M059J (cell line): ENCODE measurements at regions not wholly inside any gene's neighbourhood (a gene's known extent, or its start where the extent isn't known, plus 50 kb on each side); places are given as distances from the start of the nearest gene placed in this dataset.

Source experiments
- DNase-seq: peaks from one replicate; pipeline ENCODE4 v3.0.0-alpha.2; 2012; ENCODE audit warnings: low read depth

DNA sequence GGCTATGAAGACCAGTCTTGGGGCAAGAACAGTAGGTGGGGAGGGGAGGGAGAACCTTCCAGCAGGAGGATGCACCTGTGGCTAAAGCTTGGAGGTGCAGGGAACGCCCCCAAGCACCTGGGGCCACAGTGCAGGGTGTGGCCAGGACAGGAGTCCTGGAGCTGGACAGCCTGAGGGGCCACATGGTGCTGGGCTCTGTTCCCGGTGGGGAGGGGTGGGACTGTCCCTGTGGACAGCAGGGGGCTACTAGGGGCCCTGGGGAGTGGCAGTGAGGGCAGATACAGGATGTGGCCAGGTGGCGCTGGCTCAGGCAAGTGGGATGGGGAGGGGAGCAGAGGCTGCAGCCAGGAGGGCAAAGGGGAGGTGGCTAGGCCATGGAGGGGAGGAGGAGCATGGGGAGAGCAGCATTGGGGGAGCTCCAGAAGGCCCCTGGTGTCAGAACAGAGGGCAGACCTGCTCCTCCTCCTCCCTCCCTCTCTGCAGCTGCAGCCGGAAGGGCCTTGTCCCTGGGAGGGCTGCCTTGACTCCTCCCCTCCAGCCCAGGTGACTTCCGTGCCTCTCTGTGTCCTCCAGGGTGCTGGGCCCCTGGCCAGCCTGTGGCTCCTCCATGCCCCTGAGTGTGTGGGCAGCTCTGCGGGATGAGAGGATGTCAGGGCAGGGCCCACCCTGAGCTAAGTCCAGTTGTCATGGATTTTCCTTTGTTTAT is 68.4 kb upstream of the DLK1 start:
- no peak for DNase-seq

DNA sequence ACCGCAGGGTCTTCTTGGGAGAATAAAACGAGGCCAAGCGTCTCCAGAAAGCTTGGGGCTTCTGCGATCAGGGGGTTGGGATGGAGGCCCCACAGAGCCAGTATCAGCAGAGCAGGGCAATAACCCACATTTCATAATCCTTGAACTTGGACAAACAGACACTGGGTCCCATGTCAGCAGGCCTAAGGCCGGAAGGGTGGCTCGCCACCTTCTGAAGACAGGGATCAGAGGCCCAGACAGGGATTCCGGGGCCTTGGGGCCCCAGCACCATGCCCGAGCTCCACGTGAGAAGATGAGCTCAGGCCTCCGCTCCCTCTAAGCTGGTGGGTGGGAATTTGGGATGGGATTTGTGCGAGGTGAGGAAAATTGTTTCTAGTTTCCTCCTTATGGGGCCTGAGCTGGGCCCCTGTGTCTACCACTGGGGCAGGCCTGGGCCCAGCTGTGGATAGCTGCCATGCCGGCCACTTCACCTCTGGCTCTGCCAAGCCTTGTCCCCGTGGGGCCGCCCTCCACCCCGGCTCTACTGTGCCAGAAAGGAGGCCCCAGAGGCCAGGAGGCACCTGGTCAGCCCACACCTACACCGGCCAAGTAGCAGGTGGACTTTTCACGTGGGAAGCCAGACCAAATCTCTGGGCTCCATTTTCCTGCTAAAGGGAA is 67.2 kb upstream of the DLK1 start:
- DNase-seq = no peak

DNA sequence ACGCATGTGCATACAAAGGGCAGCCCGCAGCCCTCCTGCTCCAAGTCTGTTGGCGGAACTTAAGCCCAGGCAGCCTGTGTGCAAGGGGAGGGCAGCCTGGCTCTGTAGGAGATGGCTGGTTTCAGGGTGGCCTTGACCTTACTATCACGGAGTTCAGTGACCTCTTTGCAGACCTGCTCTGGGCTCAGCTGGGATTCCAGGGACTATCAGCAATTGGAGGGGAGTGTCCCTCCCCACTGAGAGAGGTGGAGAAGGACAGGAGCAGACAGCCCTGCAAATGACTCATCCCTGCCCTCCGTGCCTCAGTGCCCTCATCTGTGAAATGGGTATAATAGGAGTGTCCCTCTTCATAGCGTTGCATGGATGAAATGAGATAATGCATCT is 66.2 kb upstream of the DLK1 start:
- DNase-seq = no peak

DNA sequence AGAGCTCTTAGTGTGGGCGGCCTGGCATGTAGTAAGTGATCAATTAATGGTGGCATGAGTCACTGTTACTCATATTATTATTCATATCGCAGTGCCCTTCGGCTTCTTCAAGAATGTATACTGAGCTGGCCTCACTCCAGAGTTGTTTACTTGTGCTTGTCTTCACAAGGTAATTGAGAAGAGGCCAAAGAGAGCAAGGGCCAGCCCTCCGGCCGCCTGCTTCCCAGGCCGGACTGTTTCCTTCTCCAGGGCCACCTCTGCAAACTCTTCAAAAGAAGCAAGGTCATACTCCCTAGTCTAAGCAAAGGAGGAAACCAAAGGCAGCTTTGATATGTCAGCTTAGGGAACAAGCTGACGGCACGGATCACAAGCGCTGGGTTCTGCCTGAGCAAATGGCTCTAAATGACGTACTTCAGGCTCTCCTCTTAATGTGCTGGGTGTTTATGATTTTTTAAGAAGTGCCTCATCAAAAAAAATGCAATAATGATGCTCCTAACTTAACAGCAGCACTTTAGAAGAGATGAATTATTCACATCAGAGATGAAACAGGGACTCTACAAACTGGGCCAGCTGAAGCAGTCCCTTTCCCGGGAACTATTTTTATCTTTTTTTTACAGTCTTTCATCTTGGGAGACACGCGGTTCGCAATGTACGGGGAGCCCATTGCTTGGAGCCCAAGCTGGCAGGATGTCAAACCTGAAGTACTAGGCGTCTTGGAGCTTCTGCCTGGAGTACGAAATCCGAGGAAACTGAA is 65.6 kb upstream of the DLK1 start:
- DNase-seq = no peak

DNA sequence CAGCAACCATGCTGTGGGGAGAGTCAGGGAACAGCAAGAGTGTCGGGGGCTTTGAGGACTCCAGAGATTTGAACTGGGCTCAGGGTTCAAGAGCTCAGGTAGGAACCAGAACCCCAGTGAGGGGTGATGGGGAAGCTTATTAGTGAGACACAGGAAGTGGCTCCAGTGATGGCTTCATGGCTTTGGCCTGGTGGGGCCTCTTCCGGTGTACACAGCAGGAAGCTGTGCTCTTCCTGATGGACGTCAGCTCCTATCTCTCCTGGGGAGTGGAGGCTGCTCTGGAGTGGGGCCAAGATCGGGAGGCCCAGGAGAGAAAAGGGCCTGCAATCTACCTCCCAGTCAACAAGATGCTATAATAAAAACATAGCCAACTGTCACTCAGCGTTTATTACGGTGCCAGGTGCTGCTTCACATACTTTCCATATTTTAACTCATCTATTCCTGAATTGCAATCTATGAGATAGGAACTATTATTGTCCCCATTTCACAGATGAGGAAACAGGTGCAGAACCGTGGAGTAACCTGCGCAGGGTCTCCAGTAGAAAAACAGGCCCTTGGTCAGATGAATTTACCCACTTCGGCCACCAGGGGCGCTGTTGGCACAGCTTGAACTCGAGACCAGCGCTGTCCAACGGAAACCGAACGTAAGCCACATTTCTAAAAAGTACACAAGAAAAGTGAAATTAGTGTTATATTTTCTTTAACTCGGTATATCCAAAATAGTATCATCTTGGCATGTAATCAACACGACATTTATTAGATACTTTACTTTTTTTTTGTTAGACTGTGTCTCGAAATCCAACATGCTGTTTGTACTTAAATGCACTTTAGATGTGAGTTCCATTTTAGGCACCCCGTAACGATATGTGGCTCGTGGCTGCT is 63.6 kb upstream of the DLK1 start:
- peak; percentile 51 for DNase-seq

DNA sequence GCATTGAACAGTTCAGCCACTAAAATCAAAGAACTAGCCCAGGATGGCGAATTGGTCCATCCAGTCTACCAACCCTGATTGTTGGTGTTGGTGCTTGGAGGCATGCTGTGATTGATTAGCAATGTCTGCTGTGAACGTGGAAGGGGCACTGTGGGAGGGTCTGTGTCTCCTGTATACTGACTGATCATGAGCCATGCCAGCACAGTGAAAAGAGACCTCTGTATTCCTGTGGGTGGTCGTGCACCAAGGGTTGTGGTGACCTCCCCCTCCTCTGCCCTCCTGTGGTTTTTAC is 63.0 kb upstream of the DLK1 start:
- no peak for DNase-seq

DNA sequence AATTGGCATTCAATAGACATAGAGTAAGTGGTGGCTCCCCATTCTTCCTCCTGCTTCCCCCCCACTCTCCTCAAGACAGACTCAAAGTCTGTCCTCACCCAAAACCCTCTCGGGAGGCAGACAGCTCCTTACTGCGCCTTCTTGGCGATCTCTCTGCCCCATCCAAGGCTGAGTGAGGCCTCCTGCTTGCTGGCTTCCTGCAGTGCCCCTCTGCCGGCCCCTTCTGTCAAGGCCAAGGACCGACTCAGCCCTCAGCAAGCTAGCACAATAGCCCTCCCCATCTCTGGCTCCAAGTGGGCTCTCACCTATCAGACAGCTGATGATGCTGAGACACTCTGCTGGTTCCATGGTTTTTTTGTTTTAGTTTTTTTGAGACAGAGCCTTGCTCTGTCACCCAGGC is 62.5 kb upstream of the DLK1 start:
- DNase-seq = no peak

DNA sequence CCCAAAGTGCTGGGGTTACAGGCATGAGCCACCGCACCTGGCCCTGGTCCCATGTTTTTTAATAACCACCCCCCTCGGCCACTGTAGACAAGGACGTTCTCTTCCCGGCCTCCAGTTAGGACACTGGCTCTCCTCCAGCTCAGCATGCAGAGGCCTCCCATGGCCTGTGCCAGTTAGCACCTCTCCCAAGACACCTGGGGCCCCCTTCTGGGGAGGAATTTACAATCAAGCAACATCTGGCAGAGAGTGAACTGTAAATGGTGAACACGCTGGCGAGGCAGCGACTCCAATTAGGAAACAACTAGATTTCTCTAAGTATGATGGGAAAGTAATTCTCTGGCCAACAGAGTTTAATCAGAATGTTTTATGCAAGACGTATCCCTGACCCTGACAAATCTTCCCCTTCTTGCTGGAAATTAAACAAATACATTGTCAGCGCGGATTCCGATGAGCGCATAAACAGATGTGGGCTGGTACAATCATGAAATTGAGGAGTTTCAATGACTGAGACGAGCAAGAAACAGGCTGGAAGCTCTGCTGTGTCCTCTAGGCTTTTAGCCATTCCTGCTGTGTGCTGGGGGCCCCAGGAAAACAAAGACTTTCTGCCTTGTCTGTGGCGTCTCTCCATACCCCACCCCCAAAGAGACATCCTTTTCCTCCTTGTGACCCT is 61.7 kb upstream of the DLK1 start:
- no peak for DNase-seq

DNA sequence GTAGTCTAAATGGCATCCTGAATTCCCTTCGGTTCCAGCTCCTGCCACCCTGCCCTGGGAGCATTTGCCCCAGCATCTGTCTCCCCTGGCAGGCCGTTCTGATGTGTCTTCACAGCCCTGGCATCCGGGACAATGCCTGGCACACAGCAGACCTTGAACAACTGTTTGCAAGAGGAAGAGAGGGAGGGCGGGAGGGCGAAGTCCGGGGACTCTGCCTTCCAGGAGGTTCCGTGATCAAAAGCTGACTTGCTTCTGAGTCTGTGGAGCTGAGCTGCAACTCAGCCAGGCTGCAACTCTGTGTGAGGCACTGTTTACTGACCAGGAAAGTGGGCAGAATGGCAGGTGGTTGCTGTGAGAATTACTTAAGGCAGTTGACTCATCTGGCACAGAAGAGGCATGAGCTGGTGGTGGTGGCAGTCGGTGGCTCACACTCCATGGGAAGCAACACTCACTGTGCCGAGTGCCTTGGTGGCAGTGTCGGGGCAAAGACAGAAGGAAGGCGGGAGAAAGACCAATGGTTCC is 61.1 kb upstream of the DLK1 start:
- DNase-seq = peak; percentile 49

DNA sequence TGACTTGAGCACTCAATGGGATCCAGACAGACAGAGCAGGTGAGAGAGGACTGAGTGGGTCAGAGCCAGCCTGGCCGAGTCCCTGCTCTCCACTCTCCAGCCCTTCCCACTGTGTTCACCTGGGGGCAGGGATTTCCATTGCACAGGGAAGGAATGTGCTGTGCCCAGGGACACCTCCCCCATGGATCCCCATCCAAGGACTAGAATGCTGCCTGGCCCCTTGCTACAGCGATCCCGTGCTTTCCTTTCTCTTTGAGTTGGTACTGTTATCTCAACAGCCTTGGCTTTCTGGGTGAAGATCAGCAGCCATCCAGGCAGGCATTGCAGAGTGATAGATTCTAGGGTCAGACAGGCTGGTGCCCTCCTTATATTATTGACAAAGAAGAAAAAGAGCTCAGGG is 60.3 kb upstream of the DLK1 start:
- no peak for DNase-seq

DNA sequence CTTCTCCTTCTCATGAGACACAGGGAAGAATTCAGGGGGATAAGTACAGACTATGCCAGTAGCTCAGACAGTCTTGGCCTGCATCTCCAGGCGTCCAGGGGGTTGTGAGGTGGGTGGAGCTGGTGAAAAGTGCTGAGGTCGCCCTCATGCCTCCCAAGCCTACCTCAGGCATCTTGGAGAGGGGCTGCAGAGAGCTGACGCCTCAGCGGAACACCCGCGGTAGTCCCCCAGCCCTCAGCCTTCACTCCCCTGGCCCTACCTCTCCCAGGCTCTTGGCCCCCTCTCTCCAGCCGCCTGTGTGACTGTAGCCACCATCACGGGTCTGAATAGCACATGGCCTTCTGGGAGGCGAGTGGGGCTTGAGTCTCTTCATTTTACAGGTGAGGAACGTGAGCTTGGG is 59.8 kb upstream of the DLK1 start:
- DNase-seq = no peak

DNA sequence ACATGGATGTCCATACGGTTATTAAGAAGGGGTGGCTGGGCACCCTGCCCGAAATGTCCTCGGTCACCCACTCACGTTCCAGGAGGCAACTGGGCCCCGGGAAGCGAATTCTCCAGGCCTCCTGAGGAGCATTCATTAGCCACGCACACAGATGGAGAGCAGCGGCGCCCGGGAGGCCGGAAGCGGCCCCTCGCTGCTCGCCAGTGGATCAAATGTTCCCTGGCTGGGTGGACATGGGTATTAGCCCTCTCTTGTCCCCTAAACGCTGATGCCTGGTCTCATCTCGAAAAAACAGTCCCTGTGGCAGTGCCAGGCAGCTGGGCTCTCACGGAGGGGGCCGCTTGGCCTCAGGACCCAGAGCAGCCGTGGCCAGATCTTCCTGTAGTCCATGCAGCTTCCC is 59.0 kb upstream of the DLK1 start:
- no peak for DNase-seq

DNA sequence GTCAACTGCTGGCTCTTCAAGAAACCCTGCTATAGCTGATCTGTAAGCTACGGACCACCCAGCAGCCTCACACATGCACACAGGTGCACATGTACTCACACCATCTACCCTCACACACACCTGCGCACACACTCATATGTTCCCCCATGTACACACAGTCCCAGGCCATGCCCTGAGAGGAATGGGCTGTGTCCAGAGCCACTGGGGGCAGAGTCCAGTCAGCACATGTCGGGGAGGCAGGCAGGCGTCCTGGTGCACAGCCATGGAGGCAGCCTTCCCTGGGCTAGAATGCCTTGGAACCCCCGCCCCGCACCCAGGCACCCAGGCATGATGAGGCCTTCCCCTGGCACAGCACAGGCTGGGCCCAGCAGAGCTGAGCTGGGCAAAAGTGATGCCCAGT is 58.3 kb upstream of the DLK1 start:
- DNase-seq = no peak

DNA sequence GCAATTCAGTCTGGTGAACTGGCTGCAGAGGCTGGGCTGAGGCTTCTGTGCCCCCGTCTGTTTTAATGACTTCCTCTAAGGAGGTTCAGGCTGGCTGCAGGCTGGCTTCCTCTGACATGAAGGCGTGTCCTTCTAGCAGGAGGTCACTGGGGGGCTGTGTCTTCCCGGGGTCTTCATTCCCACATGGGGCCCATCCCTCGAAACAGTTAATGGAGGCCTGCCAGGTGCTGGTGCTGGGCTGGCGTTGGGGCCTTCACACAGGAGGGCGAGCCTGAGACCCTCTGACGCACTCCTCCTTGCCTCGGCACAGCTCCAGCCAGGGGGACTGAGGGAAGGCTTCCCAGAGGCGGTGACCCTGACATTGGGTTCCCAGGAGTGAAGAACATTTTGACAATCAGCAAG is 57.7 kb upstream of the DLK1 start:
- no peak for DNase-seq

DNA sequence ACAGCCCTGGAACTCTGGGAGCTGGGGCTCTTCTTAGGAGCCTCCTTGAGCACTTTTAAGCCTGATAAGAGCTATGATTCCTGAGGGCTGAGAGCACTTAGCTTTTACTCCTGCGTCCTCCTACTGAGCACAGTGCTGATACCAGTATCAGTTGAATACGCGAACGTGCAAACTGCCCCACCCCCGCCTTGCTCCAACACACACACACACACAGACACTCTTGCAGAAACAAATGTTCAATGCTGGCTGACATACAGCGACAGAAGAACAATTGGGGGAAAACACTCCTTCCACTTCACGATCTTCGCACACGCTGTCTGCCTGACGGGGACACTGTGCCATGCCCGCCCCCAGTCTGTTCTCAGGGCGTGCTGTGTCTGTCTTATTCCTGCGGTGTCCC is 57.2 kb upstream of the DLK1 start:
- DNase-seq = no peak

DNA sequence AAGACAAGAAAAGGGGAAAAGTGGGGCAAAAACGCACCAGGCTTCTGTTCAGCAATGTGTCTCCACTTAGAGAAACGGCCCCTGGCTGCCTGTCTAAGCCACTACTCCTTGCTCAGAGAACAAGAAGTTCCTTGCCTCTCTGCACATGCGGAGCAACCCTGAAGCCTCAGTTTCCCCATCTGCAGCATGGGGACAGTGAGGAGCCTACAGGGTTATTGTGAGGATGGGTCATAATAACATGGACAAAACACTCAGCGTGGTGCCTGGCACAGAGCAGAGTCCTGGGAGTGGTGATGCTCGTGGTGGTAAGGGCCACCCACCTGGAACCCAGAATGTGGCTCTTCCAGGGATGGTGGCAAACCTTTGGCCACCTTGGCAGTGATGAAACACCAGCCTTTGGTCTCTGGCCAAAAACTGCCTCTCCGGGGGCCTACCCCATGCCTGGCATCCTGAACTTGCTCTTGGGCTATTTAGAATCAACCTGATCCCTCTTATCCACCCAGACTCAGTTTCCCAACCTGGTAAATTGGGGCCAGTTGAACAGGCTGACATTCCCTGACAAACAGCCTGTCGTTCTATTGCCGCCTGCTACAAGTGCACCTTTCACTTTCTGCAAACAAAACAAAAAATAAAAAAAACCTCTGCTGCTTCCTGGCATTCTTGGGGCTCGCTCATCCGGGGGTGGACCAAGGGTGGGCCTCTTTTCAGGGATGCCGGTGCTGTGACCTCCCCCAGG is 56.5 kb upstream of the DLK1 start:
- no peak for DNase-seq

DNA sequence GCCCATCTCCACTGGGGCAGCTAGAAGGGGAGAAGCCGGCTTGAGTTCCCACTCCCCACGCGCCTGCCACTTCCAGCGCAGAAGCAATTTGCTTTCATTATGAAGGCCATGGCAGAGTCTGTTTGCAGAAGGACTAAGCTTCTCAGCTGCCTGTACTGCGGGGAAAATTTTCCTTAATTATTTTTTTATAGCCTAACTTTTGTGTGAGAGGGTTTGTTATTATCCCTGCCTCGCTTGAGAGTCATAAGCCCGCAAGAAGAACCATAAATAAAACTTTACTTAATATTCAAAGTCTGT is 56.0 kb upstream of the DLK1 start:
- DNase-seq = no peak

DNA sequence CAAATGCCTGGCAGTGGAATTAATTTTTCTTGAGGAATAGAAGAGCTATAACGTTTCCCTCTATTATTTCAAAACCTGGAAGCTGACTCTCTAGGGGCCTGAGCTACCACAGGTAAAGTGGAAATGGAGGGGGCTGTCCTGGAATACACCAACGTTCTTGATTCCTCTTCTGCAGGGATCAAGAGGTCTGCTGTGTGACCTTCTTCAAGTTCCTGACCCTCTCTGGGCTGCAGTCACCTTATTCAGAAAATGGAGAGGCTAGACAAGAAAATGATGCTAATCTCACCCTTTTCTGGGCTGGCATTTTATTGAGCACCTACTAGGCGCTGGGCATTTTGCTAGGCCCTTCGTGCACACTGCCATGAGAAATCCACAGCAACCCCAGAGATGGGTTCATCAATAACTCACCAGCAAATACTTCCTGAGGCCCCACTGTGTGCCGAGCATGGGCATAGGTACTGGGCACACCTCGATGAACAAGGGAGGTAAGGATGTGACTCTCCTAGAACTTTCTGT is 55.2 kb upstream of the DLK1 start:
- DNase-seq = no peak

DNA sequence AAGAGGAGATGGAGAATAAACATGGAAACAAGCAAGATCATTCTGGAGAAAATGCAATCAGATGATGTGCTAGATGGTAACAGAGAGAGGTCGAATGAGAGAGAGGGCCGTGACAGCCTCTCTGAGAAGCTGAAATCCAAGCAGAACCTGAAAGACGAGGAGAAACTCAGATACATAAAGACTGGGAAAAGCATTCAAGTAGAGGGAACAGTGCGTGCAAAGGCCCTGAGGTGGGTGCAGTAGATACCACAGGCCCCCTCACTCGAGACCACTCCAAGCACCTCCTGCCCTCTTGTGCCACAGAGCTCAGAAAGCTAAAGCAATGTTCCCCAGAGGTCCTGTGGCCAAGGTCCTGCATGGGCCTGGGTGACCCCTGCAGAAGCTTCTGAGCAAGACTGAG is 54.8 kb upstream of the DLK1 start:
- DNase-seq = no peak

DNA sequence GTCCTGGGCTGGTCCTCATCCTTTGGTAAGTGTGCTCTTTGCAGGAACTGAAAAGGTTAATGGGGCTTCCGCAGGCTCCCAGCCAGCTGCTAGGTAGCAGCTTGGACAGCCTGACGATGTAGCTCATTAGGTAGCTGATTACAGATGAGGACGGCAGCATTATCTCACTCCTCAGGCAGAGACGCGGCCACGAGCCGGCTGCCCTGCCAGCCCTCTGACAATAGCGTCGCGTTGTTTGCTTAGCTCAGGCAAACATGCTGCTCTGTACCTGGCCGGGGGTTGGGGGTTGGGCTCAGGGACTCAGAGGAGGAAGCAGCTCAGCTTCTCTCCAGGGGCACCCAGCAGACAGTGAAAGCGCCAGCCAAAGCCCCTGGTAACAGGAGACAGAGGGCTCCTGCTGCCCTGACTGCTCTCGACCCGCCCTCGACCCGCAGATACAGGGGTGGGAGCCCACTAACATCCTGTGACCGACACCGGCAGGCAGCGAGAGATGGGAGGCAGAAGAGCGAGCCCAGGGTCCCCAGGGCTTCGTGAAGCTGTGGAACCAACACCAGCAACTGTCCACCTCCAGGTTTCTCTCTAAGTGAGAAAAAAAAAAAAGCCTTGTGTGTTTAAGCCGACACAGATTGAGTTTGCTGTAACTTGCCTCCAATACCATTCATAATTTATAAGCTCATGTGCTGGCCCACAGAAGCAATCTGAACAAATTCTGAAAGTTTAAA is 53.4 kb upstream of the DLK1 start:
- no peak for DNase-seq
